ENCODE measurements at regions not wholly inside any gene's neighbourhood (a gene's known extent, or its start where the extent isn't known, plus 50 kb on each side); places are given as distances from the start of the nearest gene placed in this dataset.

DNA sequence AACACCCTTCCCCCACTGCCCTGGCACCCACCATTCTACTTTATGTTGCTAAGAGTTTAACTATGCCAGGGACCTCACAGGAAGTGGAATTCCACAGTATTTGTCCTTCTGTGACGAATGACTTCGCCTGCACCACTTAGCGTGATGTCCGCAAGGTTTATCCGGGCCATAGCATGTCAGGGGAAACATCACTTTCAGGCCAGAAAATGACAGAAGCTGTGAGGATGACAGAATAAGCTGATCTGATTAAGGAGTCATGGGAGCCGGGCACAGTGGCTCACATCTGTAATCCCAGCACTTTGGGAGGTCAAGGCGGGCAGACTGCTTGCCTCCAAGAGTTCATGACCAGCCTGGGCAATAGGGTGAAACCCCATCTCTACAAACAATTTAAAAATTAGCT is 248.8 kb downstream of the EIPR1 start:
- TF ChIP-seq CTCF (IDR thresholded peaks at IDR 0.05) = no peak
- TF ChIP-seq POLR2AphosphoS5 (IDR thresholded peaks at IDR 0.05) = no peak

All from suprapubic skin (tissue), 3 donors.